MCF 10A (cell line): ENCODE measurements at regions not wholly inside any gene's neighbourhood (a gene's known extent, or its start where the extent isn't known, plus 50 kb on each side); places are given as distances from the start of the nearest gene placed in this dataset.

Experiments used
- BruUV-seq: library from RNA; stranded (reverse); fragments of 400-500 nt; replicated peaks from 2 replicates; lab custom pipeline; 2021; lab: Mats Ljungman, UMichigan
- CTCF ChIA-PET: fragments of 300-600 bp; sonication (Branson Sonifier 250); formaldehyde crosslinking; extraction: SDS; loops from one replicate; lab custom pipeline; 2021; ENCODE audit warnings: antibody characterized with exemption, inconsistent platforms; lab: Yijun Ruan, JAX
- POLR2A ChIA-PET: fragments of 300-600, 350-650 bp; sonication (Branson Sonifier 250); formaldehyde crosslinking; extraction: SDS; loops from one replicate; lab custom pipeline; 2020; ENCODE audit warnings: antibody characterized with exemption, inconsistent platforms; lab: Yijun Ruan, JAX
- DNase-seq: peaks from one replicate; pipeline ENCODE4 v3.0.0-alpha.2; 2018; ENCODE audit not compliant: unreplicated experiment
- H3K27ac Mint-ChIP-seq: one replicate; pipeline ENCODE4 v1.8.0; 2022; ENCODE audit warnings: mild to moderate bottlenecking, low read depth, mixed read lengths; ENCODE audit not compliant: unreplicated experiment
- H3K27me3 Mint-ChIP-seq: one replicate; pipeline ENCODE4 v1.8.0; 2022; ENCODE audit warnings: mixed read lengths; ENCODE audit not compliant: insufficient read depth, unreplicated experiment
- H3K36me3 Mint-ChIP-seq: one replicate; pipeline ENCODE4 v1.8.0; 2022; ENCODE audit warnings: mild to moderate bottlenecking, moderate library complexity, mixed read lengths; ENCODE audit not compliant: insufficient read depth, unreplicated experiment
- H3K4me1 Mint-ChIP-seq: one replicate; pipeline ENCODE4 v1.8.0; 2022; ENCODE audit warnings: mixed read lengths; ENCODE audit not compliant: insufficient read depth, unreplicated experiment
- H3K4me3 Mint-ChIP-seq: one replicate; pipeline ENCODE4 v1.8.0; 2022; ENCODE audit warnings: mild to moderate bottlenecking, moderate library complexity, mixed read lengths; ENCODE audit not compliant: unreplicated experiment
- H3K9me3 Mint-ChIP-seq: one replicate; pipeline ENCODE4 v1.8.0; 2022; ENCODE audit warnings: mixed read lengths; ENCODE audit not compliant: unreplicated experiment
- CTCF ChIP-seq: fragments of 200-600 bp; IDR thresholded peaks from one replicate; pipeline ENCODE4 v1.8.0; 2022; ENCODE audit warnings: antibody characterized with exemption, mild to moderate bottlenecking; ENCODE audit not compliant: unreplicated experiment
- intact Hi-C: fragments of 100-400 bp; cut with micrococcal nuclease; formaldehyde crosslinking; loops from 2 replicates; pipeline ENCODE4 v1.14.1; 2022

DNA sequence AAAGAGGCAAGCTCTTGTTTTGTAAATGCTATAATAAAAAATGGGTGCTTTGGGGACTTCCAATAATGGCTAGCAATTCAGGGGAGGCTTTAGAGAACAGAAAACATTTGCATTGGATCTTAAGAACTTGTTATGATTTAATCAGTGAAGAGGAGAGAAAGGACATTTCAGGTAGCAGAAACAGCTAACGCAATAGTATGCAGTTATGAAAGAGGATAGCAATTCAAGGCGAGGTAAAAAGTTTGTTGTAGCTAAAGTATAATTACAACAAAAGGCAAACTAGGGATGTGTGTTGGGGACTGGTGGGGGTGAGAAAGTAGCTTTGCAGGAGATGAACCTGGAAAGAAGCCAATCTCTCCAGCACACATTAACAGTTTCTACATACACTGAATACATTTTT is 558.7 kb upstream of the SEMA6D start:
- no TSS peak for BruUV-seq
- Mint-ChIP-seq H3K4me3 (no peak overlapping the region), H3K36me3 (no peaks in the 10 kb centered on the region), H3K27ac (no peak overlapping the region), H3K27me3 (no peaks in the 10 kb centered on the region), H3K9me3 (no peaks in the 10 kb centered on the region), H3K4me1 (peaks cover 6% of the 10 kb centered on the region)
- ChIA-PET POLR2A (no interaction called here), CTCF (no interaction called here)
- intact Hi-C loops = no loop called here
- no peak for TF ChIP-seq CTCF
- no peak for DNase-seq

GRCh38 chr15:47177177-47177576 is 540.1 kb upstream of the SEMA6D start:
- CTCF ChIA-PET = interaction anchor here (0.5 to 0.6 kb wide), 2 partner anchors 293 to 1961 kb away, joined by 3 to 4 read pairs; no protein-coding TSS in a partner anchor
- no TSS peak for BruUV-seq
- H3K4me3 Mint-ChIP-seq = no peak overlapping the region
- H3K4me1 Mint-ChIP-seq = peaks cover under 1% of the 10 kb centered on the region
- H3K36me3 Mint-ChIP-seq = no peaks in the 10 kb centered on the region
- H3K27me3 Mint-ChIP-seq = no peaks in the 10 kb centered on the region
- no peak for TF ChIP-seq CTCF
- POLR2A ChIA-PET = no interaction called here
- intact Hi-C loops = no loop called here
- no peak overlapping the region for H3K27ac Mint-ChIP-seq
- DNase-seq = no peak
- peaks cover 10% of the 10 kb centered on the region for H3K9me3 Mint-ChIP-seq

DNA sequence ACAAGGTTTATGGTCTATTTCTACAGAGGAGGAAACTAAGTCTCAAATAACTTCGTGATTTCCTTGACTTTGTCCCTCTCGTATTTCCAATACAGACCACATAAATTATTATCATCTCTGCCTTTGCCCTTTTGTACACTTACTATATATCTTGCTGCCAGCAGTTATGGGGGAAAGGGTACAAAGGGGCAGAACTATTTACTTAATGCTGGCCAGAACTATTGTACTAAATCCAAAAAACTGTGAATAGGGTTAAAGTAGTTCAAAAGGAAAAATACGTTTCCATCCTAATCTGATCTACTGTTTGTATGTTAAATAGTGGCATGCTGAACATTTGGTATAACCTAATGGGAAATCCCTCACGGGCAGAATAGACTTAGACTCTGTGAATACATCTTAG is 537.3 kb upstream of the SEMA6D start:
- BruUV-seq = no TSS peak
- H3K36me3 Mint-ChIP-seq = no peaks in the 10 kb centered on the region
- H3K4me3 Mint-ChIP-seq = no peak overlapping the region
- no peaks in the 10 kb centered on the region for H3K4me1 Mint-ChIP-seq
- H3K27ac Mint-ChIP-seq = no peak overlapping the region
- POLR2A ChIA-PET = no interaction called here
- intact Hi-C loops = no loop called here
- no peaks in the 10 kb centered on the region for H3K9me3 Mint-ChIP-seq
- CTCF ChIA-PET = no interaction called here
- DNase-seq = no peak
- H3K27me3 Mint-ChIP-seq = no peaks in the 10 kb centered on the region
- TF ChIP-seq CTCF = no peak

- TF ChIP-seq CTCF = no peak
- intact Hi-C loops = no loop called here
- CTCF ChIA-PET = interaction anchor here (0.6 to 0.8 kb wide), 2 partner anchors 13 to 1162 kb away, joined by 3 to 5 read pairs; no protein-coding TSS in a partner anchor
- no peaks in the 10 kb centered on the region for H3K4me1 Mint-ChIP-seq
- H3K4me3 Mint-ChIP-seq = no peak overlapping the region
- H3K9me3 Mint-ChIP-seq = no peaks in the 10 kb centered on the region
- BruUV-seq = no TSS peak
- H3K36me3 Mint-ChIP-seq = no peaks in the 10 kb centered on the region
- no peak overlapping the region for H3K27ac Mint-ChIP-seq
- no peak for DNase-seq
- POLR2A ChIA-PET = interaction anchor here (0.6 kb wide), 1 partner anchor 466 kb away, joined by 3 read pairs; no protein-coding TSS in a partner anchor
- H3K27me3 Mint-ChIP-seq = no peaks in the 10 kb centered on the region
Measured at GRCh38 chr15:47182818-47183217, 534.5 kb upstream of the SEMA6D start.
